ENCODE measurements at regions not wholly inside any gene's neighbourhood (a gene's known extent, or its start where the extent isn't known, plus 50 kb on each side); places are given as distances from the start of the nearest gene placed in this dataset.
"Not testable (repeated sequence)": the region's sequence is repeated elsewhere in the genome, so short reads cannot be mapped to it uniquely, and the experiment has no call there.

DNA sequence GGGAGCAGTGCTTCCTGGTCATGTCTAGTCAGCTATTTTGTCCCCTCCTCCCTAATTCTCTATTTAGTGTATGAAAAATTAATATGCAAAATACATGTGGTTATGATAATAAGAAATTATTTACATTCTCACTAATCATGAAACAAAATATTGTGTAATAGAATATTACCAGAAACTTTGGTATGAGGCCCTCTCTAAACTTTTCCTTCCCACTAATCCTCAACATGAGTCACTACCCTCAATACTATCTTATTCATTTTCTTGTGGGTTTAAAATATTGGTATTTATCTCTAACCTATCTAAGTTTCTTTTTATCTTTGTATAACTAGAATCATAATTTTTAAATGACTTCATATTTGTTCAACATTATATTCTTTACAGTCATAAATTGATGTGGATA lies 545.9 kb upstream of the PTPRD start:
- DNase-seq: no peak

DNA sequence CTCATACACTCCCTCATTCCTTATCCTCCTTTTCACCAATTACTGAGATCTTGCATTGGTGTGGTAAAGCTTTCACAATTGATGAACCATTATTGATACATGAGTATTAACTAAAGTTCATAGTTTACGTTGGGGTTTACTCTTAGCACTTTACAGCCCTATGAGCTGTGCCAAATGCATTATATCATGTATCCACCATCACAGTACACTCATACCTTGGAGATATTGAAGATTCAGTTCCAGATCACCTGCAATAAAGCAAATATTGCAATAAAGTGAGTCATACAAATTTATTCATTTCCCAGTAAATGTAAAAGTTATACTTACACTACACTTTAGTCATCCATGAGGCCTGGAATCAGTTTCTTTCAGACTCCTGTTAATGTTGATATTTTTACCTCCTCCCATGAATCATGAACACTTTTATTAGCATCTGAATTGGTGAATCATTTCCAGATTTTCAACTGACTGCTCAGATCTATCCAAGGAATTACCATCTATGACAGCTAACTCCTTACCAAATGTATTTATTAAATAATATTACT lies 546.6 kb upstream of the PTPRD start:
- DNase-seq: no peak

DNA sequence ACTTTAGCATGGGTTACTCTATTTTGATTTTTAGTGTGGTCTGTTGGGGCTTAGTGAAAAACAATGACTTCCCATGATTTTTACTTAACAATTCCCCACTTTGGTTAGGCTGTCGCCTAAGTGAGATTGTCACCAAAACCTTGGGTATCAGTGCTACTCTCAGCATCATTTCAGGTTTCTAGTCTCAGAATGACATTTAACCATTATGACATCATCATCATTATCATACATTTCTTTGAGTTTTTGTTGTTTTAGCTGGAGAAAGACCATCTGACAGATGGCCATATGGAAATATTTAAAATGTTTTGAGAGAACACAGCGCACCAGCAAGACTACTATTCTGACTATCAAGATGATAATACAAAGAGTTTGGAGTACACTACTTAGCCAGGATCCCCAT lies 551.0 kb upstream of the PTPRD start:
- no peak for DNase-seq

- DNase-seq: no peak
Observed at GRCh38 chr9:11182001-11182400, 569.2 kb upstream of the PTPRD start.

DNA sequence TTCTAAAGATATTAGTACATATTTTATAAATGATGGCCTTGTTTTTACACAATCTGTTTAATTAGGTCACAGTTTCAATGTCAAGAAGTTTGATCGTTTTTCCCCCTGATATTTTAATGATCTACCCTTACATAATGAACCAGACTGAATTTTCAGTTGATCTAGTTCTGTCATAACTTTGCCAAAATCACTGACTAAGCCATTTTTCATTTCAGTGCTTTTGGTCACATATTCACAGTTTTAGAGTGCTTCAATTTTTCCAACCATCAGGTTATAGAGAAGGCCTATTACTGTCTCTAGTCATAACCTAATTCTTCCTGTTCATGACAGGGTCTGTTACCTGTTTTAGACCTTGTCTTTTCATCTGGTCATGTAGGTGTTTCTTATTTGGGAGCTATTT lies 577.9 kb upstream of the PTPRD start:
- DNase-seq: no peak

DNA sequence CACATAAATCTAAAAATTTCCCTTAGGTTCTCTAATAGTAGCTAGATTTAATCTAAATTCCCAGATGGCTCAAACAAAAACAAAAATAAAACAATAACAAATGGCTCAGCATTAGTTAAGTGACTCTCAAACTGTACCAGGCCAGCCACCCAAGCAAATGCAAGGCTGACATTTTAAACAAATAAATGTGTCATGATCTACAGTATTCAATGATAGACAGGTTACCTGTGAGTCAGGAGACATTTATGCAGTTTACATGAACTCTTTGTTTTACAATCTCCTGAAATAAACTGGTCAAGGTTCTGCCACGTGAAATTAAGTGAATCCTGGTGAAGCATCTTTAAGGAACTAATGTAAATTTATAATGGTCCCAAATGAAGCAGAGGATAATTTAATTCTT lies 580.2 kb upstream of the PTPRD start:
- DNase-seq: no peak

DNA sequence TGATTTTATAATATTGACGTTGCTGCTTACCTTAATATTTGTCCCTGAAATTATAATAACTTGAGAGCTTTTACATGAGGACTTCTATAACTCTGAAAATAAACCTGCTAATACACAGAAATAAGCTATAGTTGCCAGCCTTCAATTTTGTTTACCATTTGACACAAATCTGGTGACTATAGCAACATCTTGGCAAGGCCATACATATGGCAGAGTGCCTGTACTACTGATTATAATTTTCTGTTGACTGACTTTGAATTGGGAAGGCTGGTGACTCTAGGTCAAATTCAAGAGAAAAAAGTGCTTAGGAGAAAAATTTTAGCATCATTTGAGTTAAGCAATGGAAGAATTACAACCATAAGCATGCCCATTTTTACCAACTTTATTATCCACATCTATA lies 581.4 kb upstream of the PTPRD start:
- no peak for DNase-seq

DNA sequence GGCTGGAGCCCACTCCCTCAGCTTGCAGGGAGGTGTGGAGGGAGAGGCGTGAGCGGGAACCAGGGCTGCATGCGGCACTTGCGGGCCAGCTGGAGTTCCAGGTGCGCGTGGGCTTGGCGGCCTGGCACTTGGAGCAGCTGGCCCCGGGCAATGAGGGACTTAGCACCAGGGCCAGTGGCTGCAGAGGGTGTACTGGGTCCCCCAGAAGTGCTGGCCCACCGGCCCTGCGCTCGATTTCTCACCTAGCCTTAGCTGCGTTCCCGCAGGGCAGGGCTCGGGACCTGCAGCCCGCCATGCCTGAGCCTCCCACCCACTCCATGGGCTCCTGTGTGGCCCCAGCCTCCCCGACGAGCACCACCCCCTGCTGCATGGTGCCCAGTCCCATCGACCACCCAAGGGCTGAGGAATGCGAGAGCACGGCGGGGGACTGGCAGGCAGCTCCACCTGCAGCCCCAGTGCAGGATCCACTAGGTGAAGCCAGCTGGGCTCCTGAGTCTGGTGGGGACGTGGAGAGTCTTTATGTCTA lies 584.1 kb upstream of the PTPRD start:
- not testable (repeated sequence) for DNase-seq

GRCh38 chr9:11199335-11199734 lies 586.5 kb upstream of the PTPRD start:
- DNase-seq: peak; percentile 56

DNA sequence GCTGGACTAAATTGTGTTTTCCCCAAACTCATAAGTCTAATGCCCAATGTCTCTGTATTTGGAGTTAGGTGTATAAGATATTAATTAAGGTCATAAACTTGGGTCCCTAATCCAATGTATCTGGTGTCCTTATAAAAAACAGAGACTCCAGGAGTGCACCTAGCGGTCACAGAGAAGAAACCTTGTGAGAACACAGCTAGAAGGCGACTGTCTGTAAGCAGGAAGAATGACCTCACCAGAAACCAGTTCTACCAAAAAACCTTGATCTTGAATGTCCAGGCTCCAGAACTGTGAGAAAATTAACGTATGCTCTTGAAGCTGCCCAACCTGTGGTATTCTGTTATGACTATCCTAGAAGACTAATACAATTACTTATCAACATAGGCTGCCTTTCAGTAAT lies 591.7 kb upstream of the PTPRD start:
- DNase-seq: no peak

DNA sequence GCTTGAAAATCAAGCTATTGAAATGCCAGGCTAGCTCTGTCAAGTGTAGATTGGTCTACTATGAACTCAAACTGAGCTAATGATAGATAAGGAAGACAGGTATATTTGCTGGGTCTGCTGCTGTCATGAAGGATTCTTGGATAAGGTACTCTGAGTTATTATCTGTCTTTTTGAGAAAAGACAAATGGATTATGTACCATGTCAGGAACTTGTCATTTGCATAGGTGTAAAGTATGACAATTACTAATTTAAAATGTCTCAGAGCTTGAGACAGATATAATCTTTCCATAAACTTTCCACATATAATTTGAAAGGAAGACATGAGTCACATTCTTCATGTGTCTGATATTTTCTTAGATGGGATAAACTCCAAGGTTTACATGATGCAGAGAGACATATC lies 594.1 kb upstream of the PTPRD start:
- DNase-seq: no peak

- no peak for DNase-seq
Observed at GRCh38 chr9:11233696-11234095, 620.9 kb upstream of the PTPRD start.

DNA sequence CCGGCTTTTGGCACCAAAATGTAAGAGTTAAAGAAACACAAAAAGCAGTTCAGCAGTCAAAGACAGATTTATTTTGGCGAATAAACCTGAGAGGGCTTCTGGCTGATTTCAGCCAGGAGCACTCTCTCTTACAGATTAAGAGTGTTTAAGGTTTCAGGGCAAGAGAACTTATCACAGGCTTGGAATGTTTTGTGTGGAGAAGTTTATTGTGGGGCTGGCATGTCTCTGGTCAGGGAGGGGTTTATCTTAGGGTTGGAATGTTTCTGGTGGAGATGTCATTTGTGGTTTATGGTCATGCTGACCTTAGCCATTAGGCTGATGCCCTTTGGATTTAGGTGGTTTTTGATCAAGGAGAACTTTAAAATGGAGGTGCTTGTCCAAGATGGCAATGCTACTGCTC lies 622.3 kb upstream of the PTPRD start:
- no peak for DNase-seq

DNA sequence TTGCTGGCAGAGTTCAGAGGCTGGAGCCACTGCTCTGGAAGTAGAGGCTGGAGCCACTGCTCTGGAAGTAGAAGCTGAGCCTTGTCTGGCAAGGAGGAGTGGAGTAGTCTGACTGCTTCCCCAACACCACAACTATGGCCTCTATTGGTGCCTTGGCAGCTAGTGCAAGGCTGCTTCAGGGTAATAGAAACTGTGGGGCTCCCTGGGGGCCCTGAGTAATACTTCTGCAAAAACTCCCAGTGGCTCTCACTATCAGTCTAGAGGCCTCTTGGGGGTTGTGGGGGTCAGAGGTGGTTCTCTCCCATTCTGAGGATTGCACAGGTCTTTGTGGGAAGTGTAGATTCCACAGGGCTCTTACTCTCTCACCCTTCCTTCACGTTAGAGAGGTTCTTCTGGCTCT lies 629.0 kb upstream of the PTPRD start:
- DNase-seq: no peak

GRCh38 chr9:11257992-11258391 lies 645.2 kb upstream of the PTPRD start:
- no peak for DNase-seq

DNA sequence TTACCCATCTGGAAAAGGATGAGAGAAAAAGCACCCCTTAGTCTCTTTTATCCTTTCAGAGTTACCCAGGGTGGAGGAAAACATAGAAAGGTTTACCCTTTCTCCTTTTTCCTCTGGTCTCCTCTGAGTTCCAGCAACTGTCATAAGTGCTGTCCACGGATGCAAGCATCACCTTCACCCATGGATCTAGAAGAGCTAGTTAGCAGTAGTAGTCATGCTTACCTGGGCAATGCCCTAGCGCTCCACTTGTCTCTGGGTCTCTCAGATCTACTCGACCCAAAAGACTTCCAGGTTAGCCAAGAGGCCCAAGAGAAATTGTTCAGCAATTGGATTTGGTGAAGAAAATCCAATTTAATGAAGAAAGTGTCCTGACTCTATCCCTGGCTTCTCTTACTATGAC lies 656.2 kb upstream of the PTPRD start:
- no peak for DNase-seq

DNA sequence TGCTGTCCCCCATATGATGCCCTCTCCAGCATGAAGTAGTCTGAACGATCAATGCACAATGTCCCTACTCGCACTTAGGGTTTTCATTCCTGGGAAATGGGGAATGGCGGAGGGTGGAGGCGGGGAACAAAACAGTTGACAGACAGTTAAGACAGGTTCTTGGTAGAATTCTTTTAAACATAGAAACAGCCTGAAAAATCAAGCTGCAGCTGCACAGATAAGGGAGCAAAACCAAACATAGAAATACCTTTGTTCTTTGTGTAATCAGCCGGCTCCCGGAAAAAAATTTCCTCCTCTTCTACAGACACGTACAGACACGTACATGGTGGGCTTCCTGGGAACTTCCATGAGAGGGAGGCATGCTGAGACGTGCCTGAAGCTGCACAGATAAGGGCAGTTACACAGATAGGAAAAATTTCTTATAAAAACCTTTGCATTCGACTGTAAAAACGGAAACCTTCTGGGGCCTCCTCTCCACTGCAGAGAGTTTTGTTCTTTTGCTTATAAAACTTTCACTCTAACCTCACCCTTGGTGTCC lies 662.4 kb upstream of the PTPRD start:
- no peak for DNase-seq

- DNase-seq: no peak
Observed at GRCh38 chr9:11312966-11313365, 700.2 kb upstream of the PTPRD start.

DNA sequence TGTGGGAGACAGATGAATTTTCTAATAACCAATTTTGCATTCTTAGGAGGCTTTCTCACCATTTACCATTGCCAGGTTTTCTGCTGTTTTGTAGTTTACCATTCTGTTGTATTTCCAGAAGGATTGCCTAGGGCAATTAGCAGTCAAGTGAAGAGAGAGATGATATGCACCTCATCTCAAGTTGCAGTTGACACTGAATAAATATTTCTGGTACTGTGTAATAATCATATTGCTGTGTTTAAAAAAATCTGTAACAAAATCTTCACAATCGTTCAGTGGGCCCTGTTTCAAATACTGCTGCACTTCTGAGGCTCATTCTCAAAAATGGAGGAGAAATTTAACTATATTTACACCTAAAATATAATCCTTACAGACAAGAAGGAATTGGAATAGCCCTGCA lies 706.1 kb upstream of the PTPRD start:
- DNase-seq: no peak

- DNase-seq: peak; percentile 4
Observed at GRCh38 chr9:11319538-11319937, 706.7 kb upstream of the PTPRD start.

GRCh38 chr9:11320989-11321388 lies 708.2 kb upstream of the PTPRD start:
- DNase-seq: no peak

GRCh38 chr9:11323457-11323856 lies 710.7 kb upstream of the PTPRD start:
- DNase-seq: no peak

GRCh38 chr9:11326231-11326630 lies 713.4 kb upstream of the PTPRD start:
- DNase-seq: no peak

DNA sequence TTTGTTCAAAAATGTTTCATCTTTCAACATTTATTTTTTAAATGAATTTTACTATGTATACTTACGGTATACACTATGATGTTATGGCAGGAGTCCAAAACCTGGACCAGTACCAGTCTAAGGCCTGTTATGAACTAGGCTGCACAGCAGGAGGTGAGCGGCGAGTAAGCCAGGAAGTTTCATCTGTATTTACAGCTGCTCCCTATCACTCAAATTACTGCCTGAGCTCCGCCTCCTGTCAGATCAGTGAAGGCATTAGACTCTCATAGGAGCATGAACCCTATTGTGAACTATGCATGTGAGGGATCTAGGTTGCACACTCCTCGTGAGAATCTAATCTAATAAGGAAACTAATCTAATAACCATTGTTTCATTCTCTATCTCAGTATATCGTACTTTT lies 715.5 kb upstream of the PTPRD start:
- no peak for DNase-seq

DNA sequence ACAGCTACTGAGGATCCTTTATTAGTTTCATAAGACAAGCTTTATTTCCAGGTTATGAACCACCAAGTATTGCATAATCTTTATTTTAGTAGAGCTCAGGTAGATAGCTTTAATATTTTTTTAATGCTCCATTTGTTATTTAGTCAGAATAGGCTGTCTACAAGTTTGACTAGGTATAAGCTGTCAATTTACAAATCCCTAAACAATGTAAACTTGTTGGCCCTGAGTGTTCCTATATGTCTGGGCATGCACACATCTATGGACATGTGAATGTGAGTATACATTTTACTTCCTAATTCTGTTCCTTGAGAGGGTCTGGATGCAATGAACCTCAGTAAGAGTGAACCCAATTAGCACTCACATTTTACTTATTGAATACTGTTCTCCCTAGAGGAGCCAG lies 722.2 kb upstream of the PTPRD start:
- DNase-seq: no peak

- no peak for DNase-seq
Observed at GRCh38 chr9:11338130-11338529, 725.3 kb upstream of the PTPRD start.

Data from NCI-H2171 (cell line).